Lower lobe of right lung (tissue), 2 donors: ENCODE measurements at regions not wholly inside any gene's neighbourhood (a gene's known extent, or its start where the extent isn't known, plus 50 kb on each side); places are given as distances from the start of the nearest gene placed in this dataset.

Experiments
- ATAC-seq, 2 donors: fragments of 200-7000 bp; cut with Tn5 transposase; one replicate each; pipeline ENCODE4 v1.9.1; 2020 to 2022; ENCODE audit warnings: mild to moderate bottlenecking in 2 of 2, moderate library complexity in 2 of 2
- DNase-seq: peaks from one replicate; pipeline ENCODE4 v3.0.0-alpha.2; 2020
- H3K27ac ChIP-seq: fragments of 200-600 bp; one replicate; pipeline ENCODE4 v1.8.0; 2022
- H3K27me3 ChIP-seq: fragments of 200-600 bp; one replicate; pipeline ENCODE4 v1.8.0; 2022; ENCODE audit warnings: low read depth
- H3K36me3 ChIP-seq: fragments of 200-600 bp; one replicate; pipeline ENCODE4 v1.8.0; 2022; ENCODE audit warnings: mild to moderate bottlenecking
- H3K4me1 ChIP-seq: fragments of 200-600 bp; one replicate; pipeline ENCODE4 v1.8.0; 2022
- H3K4me3 ChIP-seq: fragments of 200-600 bp; one replicate; pipeline ENCODE4 v1.8.0; 2022; ENCODE audit warnings: mild to moderate bottlenecking
- H3K9me3 ChIP-seq: fragments of 200-600 bp; one replicate; pipeline ENCODE4 v1.8.0; 2022
- intact Hi-C: fragments of 100-400 bp; cut with DNase I; formaldehyde crosslinking; loops from one replicate; pipeline ENCODE4 v1.11.0; 2022
- TF ChIP-seq, protein P1 (sequence below): fragments of 200-600 bp; IDR thresholded peaks from one replicate; pipeline ENCODE4 v1.8.0; 2022; ENCODE audit warnings: antibody characterized with exemption, mild to moderate bottlenecking
- donor health status: DM: no; HTN: yes; CAD: no; lungs with severe emphysema.

DNA sequence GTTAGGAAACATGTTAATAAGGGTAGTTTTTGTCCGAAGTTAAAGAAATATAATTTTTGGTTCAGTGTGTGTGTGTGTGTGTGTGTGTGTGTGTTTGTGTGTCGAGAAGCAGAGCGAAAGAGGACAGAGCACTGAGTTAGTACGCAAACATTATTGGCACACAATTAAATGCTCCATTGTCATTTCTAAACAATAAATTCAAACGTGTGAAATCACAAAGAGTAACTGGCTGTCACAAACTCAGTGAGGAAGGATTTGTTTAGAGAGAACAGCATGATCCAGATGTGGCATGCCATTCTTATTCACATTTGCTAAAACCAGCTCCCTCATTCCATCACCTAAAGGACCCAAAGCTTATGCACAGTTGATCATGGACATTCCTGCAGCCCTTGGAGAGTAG, 970.8 kb downstream of the DTWD2 start:
- H3K27me3 ChIP-seq = no peaks in the 10 kb centered on the region
- TF ChIP-seq, protein P1, sequence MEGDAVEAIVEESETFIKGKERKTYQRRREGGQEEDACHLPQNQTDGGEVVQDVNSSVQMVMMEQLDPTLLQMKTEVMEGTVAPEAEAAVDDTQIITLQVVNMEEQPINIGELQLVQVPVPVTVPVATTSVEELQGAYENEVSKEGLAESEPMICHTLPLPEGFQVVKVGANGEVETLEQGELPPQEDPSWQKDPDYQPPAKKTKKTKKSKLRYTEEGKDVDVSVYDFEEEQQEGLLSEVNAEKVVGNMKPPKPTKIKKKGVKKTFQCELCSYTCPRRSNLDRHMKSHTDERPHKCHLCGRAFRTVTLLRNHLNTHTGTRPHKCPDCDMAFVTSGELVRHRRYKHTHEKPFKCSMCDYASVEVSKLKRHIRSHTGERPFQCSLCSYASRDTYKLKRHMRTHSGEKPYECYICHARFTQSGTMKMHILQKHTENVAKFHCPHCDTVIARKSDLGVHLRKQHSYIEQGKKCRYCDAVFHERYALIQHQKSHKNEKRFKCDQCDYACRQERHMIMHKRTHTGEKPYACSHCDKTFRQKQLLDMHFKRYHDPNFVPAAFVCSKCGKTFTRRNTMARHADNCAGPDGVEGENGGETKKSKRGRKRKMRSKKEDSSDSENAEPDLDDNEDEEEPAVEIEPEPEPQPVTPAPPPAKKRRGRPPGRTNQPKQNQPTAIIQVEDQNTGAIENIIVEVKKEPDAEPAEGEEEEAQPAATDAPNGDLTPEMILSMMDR = no peak
- ATAC-seq = no peak
- H3K4me3 ChIP-seq = no peak overlapping the region
- H3K9me3 ChIP-seq = no peaks in the 10 kb centered on the region
- DNase-seq = no peak
- H3K36me3 ChIP-seq = no peaks in the 10 kb centered on the region
- no peak overlapping the region for H3K27ac ChIP-seq
- intact Hi-C loops = no loop called here
- H3K4me1 ChIP-seq = no peaks in the 10 kb centered on the region

DNA sequence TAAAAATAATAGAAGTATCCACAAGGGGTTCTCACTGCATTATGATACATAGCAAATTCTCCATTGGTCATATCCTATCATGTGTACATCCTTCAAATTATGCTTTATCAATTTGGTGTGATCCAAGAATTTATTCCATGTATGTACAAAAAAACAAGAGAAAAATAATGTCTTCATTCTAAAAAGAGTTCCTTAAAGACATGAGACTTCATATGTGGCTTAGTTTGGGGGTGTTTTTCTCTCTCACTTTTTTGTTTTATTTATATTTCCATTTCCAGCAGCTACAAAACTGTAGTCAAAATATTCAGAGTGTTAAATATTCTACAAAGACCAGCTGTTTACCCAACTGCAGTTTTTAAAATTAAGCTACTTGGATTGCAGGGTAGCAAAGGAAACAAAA, 972.0 kb downstream of the DTWD2 start:
- no peaks in the 10 kb centered on the region for H3K9me3 ChIP-seq
- H3K36me3 ChIP-seq = no peaks in the 10 kb centered on the region
- ATAC-seq = no peak
- H3K27ac ChIP-seq = no peak overlapping the region
- intact Hi-C loops = no loop called here
- TF ChIP-seq, protein P1 = no peak
- H3K4me1 ChIP-seq = no peaks in the 10 kb centered on the region
- no peak for DNase-seq
- no peaks in the 10 kb centered on the region for H3K27me3 ChIP-seq
- no peak overlapping the region for H3K4me3 ChIP-seq

DNA sequence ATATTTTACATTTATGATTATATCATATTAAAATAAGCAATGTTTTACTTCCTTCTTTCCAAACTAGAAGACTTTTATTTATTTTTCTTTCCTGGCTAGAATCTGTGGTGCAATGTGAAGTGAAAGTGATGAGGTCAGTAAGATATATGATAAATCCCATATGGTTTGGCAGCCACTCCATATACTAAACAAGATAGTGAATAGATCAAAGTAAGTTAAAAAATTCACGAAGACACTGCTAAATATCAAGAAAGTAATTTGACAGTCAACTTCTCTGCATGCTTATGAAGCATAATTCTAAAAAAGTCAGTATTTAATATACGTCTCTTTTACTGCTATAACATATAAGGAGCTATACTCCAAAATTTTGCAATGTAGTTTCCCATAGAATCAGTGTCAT, 972.8 kb downstream of the DTWD2 start:
- ATAC-seq (no peak), DNase-seq (no peak)
- Histone ChIP-seq H3K4me1 (no peaks in the 10 kb centered on the region), H3K27me3 (no peaks in the 10 kb centered on the region), H3K36me3 (no peaks in the 10 kb centered on the region), H3K27ac (no peak overlapping the region), H3K9me3 (no peaks in the 10 kb centered on the region), H3K4me3 (no peak overlapping the region)
- intact Hi-C loops = no loop called here
- TF ChIP-seq, protein P1 = no peak

DNA sequence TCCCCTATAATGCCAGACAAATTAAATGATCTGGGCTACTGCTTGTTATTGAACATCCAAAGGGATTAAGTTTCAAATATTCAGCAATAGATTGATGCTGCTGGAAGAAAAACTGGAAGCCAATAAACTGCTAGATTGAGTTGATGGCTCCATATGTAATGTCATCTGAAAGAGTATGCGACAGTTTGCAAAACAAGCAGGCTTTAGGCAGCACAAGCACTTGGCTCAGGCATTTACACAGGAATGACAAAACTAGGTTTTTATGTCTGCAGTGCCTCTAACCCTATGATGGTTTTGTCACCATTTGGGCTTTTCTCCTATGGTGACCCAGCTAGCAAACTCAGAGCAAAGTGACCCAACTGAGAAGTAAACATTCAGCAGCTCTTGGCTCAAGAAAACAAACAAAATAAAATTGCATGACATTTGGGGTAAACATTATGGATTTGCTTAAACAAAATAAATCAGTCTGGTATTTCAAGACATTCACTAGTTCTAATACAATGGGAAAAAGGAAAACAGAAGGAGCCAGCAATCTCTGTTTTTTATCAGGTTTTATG, 978.5 kb downstream of the DTWD2 start:
- no peaks in the 10 kb centered on the region for H3K9me3 ChIP-seq
- intact Hi-C loops = no loop called here
- H3K4me3 ChIP-seq = no peak overlapping the region
- H3K27me3 ChIP-seq = no peaks in the 10 kb centered on the region
- TF ChIP-seq, protein P1 = no peak
- ATAC-seq (no peak), DNase-seq (no peak)
- no peaks in the 10 kb centered on the region for H3K36me3 ChIP-seq
- H3K27ac ChIP-seq = no peak overlapping the region
- H3K4me1 ChIP-seq = no peaks in the 10 kb centered on the region

DNA sequence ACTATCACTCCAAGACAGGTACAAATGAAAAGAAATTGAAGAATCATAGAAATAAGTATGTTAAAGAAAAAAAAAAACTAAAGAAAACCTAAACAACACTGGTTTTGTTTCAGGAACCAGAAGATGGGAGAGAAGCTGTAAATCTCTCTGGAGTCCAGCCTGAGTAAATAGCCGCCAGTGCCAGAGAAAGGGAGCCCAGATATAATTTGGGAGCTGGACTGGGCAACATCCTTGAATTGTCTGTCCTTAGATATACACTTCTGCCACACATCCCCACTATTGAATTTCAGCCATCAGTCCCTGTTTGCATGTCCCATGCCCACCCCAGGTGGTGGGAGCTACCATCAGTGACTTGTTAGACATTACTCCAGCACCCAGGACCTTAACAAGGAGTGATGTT, 979.6 kb downstream of the DTWD2 start:
- Histone ChIP-seq H3K27ac (no peak overlapping the region), H3K9me3 (no peaks in the 10 kb centered on the region), H3K27me3 (no peaks in the 10 kb centered on the region), H3K4me1 (no peaks in the 10 kb centered on the region), H3K36me3 (no peaks in the 10 kb centered on the region), H3K4me3 (no peak overlapping the region)
- DNase-seq (no peak), ATAC-seq (no peak)
- TF ChIP-seq, protein P1 = no peak
- intact Hi-C loops = no loop called here

DNA sequence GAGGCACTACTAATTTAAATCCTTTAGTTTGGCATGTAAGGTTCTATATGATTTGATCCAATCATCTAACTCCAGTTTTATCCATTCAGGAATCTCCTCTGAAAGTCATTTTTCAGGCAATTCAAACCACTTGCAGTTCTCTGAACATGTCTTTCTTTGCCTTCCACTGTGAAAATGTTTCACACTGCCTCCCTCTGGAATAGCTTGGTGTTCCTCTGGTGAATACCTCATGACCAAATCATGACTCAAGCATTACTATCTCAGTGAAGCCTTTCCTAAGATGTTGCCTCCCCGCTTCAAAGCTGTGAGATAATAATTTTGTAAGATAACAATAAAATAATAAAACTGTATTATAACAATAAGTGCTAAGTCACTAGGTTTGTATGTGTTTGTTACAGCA, 981.1 kb downstream of the DTWD2 start:
- TF ChIP-seq, protein P1 = no peak
- H3K9me3 ChIP-seq = no peaks in the 10 kb centered on the region
- DNase-seq (no peak), ATAC-seq (no peak)
- intact Hi-C loops = no loop called here
- no peaks in the 10 kb centered on the region for H3K27me3 ChIP-seq
- no peaks in the 10 kb centered on the region for H3K4me1 ChIP-seq
- no peak overlapping the region for H3K27ac ChIP-seq
- H3K4me3 ChIP-seq = no peak overlapping the region
- no peaks in the 10 kb centered on the region for H3K36me3 ChIP-seq
